Panc1 (cell line): ENCODE measurements at regions not wholly inside any gene's neighbourhood (a gene's known extent, or its start where the extent isn't known, plus 50 kb on each side); places are given as distances from the start of the nearest gene placed in this dataset.

Source experiments
- ATAC-seq: fragments of 200-7000 bp; cut with Tn5 transposase; 2 replicates; pipeline ENCODE4 v1.9.1; 2020; ENCODE audit warnings: mild to moderate bottlenecking, moderate library complexity
- BruUV-seq: library from RNA; stranded (reverse); fragments of 400-500 nt; replicated peaks from 2 replicates; lab custom pipeline; 2021; lab: Mats Ljungman, UMichigan
- CTCF ChIA-PET: fragments of 300-600 bp; sonication (Branson Sonifier 250); formaldehyde crosslinking; loops from one replicate; lab custom pipeline; 2022; ENCODE audit warnings: antibody characterized with exemption; lab: Charles Lee
- POLR2A ChIA-PET: fragments of 300-600 bp; sonication (Branson Sonifier 250); formaldehyde crosslinking; loops from one replicate; lab custom pipeline; 2022; ENCODE audit warnings: antibody characterized with exemption; lab: Charles Lee
- DNase-seq: peaks from one replicate; pipeline ENCODE4 v3.0.0-alpha.2; 2010; ENCODE audit warnings: low read depth, low spot score
- H3K27ac ChIP-seq: 2 replicates; pipeline ENCODE4 v1.5.1; 2011; ENCODE audit warnings: mild to moderate bottlenecking, low read length, inconsistent platforms
- H3K27me3 ChIP-seq: fragments of 200-500 bp; sonication (Bioruptor generic); 2 replicates; pipeline ENCODE4 v1.6.0; 2014; ENCODE audit warnings: low read length, inconsistent platforms; ENCODE audit not compliant: control insufficient read depth, insufficient read depth
- H3K36me3 ChIP-seq: fragments of 200-500 bp; sonication (Bioruptor generic); 2 replicates; pipeline ENCODE4 v1.5.1; 2014; ENCODE audit warnings: inconsistent platforms, mild to moderate bottlenecking, low read length, moderate library complexity; ENCODE audit not compliant: control insufficient read depth, insufficient read depth
- H3K4me1 ChIP-seq: 2 replicates; pipeline ENCODE4 v1.5.1; 2011; ENCODE audit warnings: inconsistent platforms, mild to moderate bottlenecking, low read length, moderate library complexity; ENCODE audit not compliant: control insufficient read depth, insufficient read depth
- H3K4me3 ChIP-seq, 2 experiments: 2 replicates each; pipeline ENCODE4 v1.5.1; 2011 to 2012; ENCODE audit warnings: low read depth in 2 of 2, low read length in 2 of 2, mild to moderate bottlenecking in 2 of 2, inconsistent platforms in 1 of 2, moderate library complexity in 1 of 2
- H3K9me3 ChIP-seq: fragments of 200-500 bp; sonication (Bioruptor generic); 2 replicates; pipeline ENCODE4 v1.5.1; 2014; ENCODE audit warnings: low read depth, mild to moderate bottlenecking, inconsistent platforms, low read length, moderate library complexity; ENCODE audit not compliant: control insufficient read depth, insufficient read depth
- CTCF ChIP-seq: fragments of 450-650 bp; IDR thresholded peaks from 2 replicates; pipeline ENCODE4 v1.5.1; 2017; ENCODE audit warnings: mild to moderate bottlenecking
- POLR2AphosphoS5 ChIP-seq: IDR thresholded peaks from 2 replicates; pipeline ENCODE4 v1.6.1; 2012; ENCODE audit warnings: mild to moderate bottlenecking, low read depth, low read length, moderate library complexity
- SIN3A ChIP-seq: IDR thresholded peaks from 2 replicates; pipeline ENCODE4 v1.6.1; 2012; ENCODE audit warnings: low read depth, mild to moderate bottlenecking, low read length, moderate library complexity, borderline replicate concordance; ENCODE audit not compliant: insufficient read depth
- TCF7L2 ChIP-seq: IDR thresholded peaks from 2 replicates; pipeline ENCODE4 v1.6.1; 2011; ENCODE audit warnings: mild to moderate bottlenecking, low read depth, low read length, inconsistent platforms
- in situ Hi-C: cut with HindIII; loops from 2 replicates; pipeline ENCODE4 v1.10.0; 2016; ENCODE audit warnings: low sequenced_read_pairs, low pct_unique_long_range_greater_than_20kb
- intact Hi-C: fragments of 100-400 bp; cut with micrococcal nuclease; formaldehyde crosslinking; loops from one replicate; pipeline ENCODE4 v1.10.0; 2022; ENCODE audit not compliant: unreplicated experiment
- TF ChIP-seq, protein P1 (sequence below), 2 experiments: IDR thresholded peaks; 2 replicates each; pipeline ENCODE4 v1.6.1; 2011 to 2012; ENCODE audit warnings: low read depth in 2 of 2, control low read depth in 1 of 2, low read length in 1 of 2, mild to moderate bottlenecking in 1 of 2, moderate library complexity in 1 of 2; ENCODE audit not compliant: insufficient read depth in 1 of 2

GRCh38 chr4:126445596-126445995 lies 1130.8 kb downstream of the FAT4 start:
- no peak for TF ChIP-seq CTCF
- TF ChIP-seq, protein P1, sequence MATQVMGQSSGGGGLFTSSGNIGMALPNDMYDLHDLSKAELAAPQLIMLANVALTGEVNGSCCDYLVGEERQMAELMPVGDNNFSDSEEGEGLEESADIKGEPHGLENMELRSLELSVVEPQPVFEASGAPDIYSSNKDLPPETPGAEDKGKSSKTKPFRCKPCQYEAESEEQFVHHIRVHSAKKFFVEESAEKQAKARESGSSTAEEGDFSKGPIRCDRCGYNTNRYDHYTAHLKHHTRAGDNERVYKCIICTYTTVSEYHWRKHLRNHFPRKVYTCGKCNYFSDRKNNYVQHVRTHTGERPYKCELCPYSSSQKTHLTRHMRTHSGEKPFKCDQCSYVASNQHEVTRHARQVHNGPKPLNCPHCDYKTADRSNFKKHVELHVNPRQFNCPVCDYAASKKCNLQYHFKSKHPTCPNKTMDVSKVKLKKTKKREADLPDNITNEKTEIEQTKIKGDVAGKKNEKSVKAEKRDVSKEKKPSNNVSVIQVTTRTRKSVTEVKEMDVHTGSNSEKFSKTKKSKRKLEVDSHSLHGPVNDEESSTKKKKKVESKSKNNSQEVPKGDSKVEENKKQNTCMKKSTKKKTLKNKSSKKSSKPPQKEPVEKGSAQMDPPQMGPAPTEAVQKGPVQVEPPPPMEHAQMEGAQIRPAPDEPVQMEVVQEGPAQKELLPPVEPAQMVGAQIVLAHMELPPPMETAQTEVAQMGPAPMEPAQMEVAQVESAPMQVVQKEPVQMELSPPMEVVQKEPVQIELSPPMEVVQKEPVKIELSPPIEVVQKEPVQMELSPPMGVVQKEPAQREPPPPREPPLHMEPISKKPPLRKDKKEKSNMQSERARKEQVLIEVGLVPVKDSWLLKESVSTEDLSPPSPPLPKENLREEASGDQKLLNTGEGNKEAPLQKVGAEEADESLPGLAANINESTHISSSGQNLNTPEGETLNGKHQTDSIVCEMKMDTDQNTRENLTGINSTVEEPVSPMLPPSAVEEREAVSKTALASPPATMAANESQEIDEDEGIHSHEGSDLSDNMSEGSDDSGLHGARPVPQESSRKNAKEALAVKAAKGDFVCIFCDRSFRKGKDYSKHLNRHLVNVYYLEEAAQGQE (IDR thresholded peaks at IDR 0.05; ENCODE audit: insufficient read depth in 1 of 2, low read depth in 2 of 2, low read length in 1 of 2): no peak
- TF ChIP-seq SIN3A: no peak
- no peak for TF ChIP-seq TCF7L2
- TF ChIP-seq POLR2AphosphoS5: no peak
- ChIA-PET CTCF (no interaction called here), POLR2A (no interaction called here)
- Histone ChIP-seq H3K36me3 (no peaks in the 10 kb centered on the region), H3K27ac (no peak overlapping the region), H3K4me1 (no peaks in the 10 kb centered on the region), H3K9me3 (no peaks in the 10 kb centered on the region), H3K27me3 (no peaks in the 10 kb centered on the region), H3K4me3 (no peak overlapping the region)
- BruUV-seq: no TSS peak
- intact Hi-C loops: no loop called here
- no peak for DNase-seq
- in situ Hi-C loops: no loop called here
- ATAC-seq: no peak

DNA sequence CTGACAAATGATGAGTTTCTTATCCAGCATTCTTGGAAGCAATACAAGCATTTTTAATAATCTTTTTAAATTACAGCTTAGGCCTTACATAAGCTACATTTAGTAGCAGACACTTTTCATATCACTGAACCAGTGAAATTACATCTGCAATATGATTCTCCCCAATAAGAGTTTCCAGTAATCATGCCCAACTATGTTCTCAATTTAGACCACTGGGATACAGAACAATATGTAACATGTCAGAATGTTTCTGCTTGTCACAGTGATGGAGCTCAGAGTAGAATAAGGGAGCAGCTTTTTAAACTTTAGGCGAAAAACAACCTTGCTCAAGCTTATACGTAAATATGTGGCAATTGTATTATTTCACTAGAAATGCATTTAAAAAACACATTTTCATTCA lies 1132.2 kb downstream of the FAT4 start:
- Histone ChIP-seq H3K4me1 (no peaks in the 10 kb centered on the region), H3K36me3 (no peaks in the 10 kb centered on the region), H3K9me3 (no peaks in the 10 kb centered on the region), H3K27me3 (no peaks in the 10 kb centered on the region), H3K4me3 (no peak overlapping the region), H3K27ac (no peak overlapping the region)
- ChIA-PET CTCF (no interaction called here), POLR2A (no interaction called here)
- intact Hi-C loops (no loop called here), in situ Hi-C loops (no loop called here)
- no TSS peak for BruUV-seq
- ATAC-seq: no peak
- no peak for DNase-seq
- TF ChIP-seq, protein P1 (IDR thresholded peaks at IDR 0.05; ENCODE audit: insufficient read depth in 1 of 2, low read depth in 2 of 2, low read length in 1 of 2): no peak
- no peak for TF ChIP-seq POLR2AphosphoS5
- no peak for TF ChIP-seq SIN3A
